Bronchial epithelial cell (primary cell): ENCODE measurements at regions not wholly inside any gene's neighbourhood (a gene's known extent, or its start where the extent isn't known, plus 50 kb on each side); places are given as distances from the start of the nearest gene placed in this dataset.
"Not testable (repeated sequence)": the region's sequence is repeated elsewhere in the genome, so short reads cannot be mapped to it uniquely, and the experiment has no call there.

Source experiments
- DNase-seq: peaks from one replicate; pipeline ENCODE4 v3.0.0-alpha.2; 2010; ENCODE audit warnings: low read depth
- FAIRE-seq: peaks from 2 replicates; lab custom pipeline; 2011; peaks lifted over from hg19 to GRCh38; lab: Jason Lieb, UNC
- H3K27me3 ChIP-seq: 2 replicates; pipeline ENCODE4 v1.5.1; 2011; ENCODE audit warnings: low read length; ENCODE audit not compliant: control insufficient read depth, insufficient read depth
- H3K36me3 ChIP-seq: 2 replicates; pipeline ENCODE4 v1.5.1; 2011; ENCODE audit warnings: low read length; ENCODE audit not compliant: control insufficient read depth, insufficient read depth
- H3K4me3 ChIP-seq: 2 replicates; pipeline ENCODE4 v1.5.1; 2011; ENCODE audit warnings: mild to moderate bottlenecking, low read depth, low read length, control low read depth
- CTCF ChIP-seq: IDR thresholded peaks from 2 replicates; pipeline ENCODE4 v1.5.1; 2011; ENCODE audit warnings: mild to moderate bottlenecking, moderate library complexity, low read length, control low read depth, inconsistent platforms; ENCODE audit not compliant: insufficient read depth, severe bottlenecking

- Histone ChIP-seq H3K27me3 (no peaks in the 10 kb centered on the region), H3K36me3 (no peaks in the 10 kb centered on the region), H3K4me3 (no peak overlapping the region)
- FAIRE-seq (no peak), DNase-seq (no peak)
- no peak for TF ChIP-seq CTCF
Measured at GRCh38 chr6:55052846-55053245, 121.5 kb upstream of the HCRTR2 start.

GRCh38 chr6:55058682-55059081 lies 115.6 kb upstream of the HCRTR2 start:
- FAIRE-seq (no peak), DNase-seq (no peak)
- TF ChIP-seq CTCF = no peak
- Histone ChIP-seq H3K4me3 (no peak overlapping the region), H3K36me3 (no peaks in the 10 kb centered on the region), H3K27me3 (no peaks in the 10 kb centered on the region)

GRCh38 chr6:55064711-55065420 lies 109.4 kb upstream of the HCRTR2 start:
- DNase-seq (no peak), FAIRE-seq (no peak)
- Histone ChIP-seq H3K27me3 (no peaks in the 10 kb centered on the region), H3K36me3 (no peaks in the 10 kb centered on the region), H3K4me3 (no peak overlapping the region)
- no peak for TF ChIP-seq CTCF

- Histone ChIP-seq H3K4me3 (no peak overlapping the region), H3K27me3 (no peaks in the 10 kb centered on the region), H3K36me3 (no peaks in the 10 kb centered on the region)
- DNase-seq (peak; percentile 59), FAIRE-seq (no peak)
- TF ChIP-seq CTCF = peak; percentile 52
Measured at GRCh38 chr6:55069132-55069781, 105.1 kb upstream of the HCRTR2 start.

GRCh38 chr6:55082021-55082420 lies 92.3 kb upstream of the HCRTR2 start:
- FAIRE-seq (no peak), DNase-seq (peak; percentile 12)
- H3K27me3 ChIP-seq = no peaks in the 10 kb centered on the region
- TF ChIP-seq CTCF = no peak
- H3K36me3 ChIP-seq = no peaks in the 10 kb centered on the region
- H3K4me3 ChIP-seq = no peak overlapping the region

- not testable (repeated sequence) for H3K4me3 ChIP-seq, H3K36me3 ChIP-seq, FAIRE-seq, H3K27me3 ChIP-seq, DNase-seq
Measured at GRCh38 chr6:55088011-55088410, 86.3 kb upstream of the HCRTR2 start.
